ENCODE measurements at regions not wholly inside any gene's neighbourhood (a gene's known extent, or its start where the extent isn't known, plus 50 kb on each side); places are given as distances from the start of the nearest gene placed in this dataset.

DNA sequence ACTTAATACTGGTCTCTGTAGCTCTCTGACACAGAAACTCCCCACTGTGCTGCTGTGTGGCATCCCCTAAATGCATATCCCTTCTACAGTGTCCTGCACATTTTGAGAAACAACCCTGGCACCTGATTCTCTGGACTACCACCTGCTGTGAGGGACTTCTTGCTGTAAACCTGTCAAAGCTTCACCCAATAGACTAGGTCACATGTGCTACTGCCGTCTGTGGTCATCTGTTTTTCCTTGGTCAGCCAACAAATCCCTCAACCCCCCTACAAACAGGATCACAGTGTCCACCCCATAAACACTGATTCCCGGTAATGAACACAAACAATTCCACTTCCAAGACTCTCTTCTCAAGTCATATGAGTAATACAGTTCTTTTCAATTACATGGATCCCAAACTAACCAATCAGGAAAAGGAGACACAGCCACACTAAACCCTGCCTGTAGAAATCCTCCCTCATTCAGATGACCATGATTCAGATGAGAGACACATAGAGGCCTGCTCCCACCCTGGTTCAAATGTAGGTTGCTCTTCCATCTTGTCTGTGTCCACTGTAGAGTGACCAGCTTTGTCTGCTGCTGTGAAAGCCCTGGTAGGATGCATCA is 1157.4 kb downstream of the RPIA start:
- peak; percentile 41 for DNase-seq (ENCODE audit: insufficient read length, low spot score, missing footprints)
- TF ChIP-seq, protein P1, sequence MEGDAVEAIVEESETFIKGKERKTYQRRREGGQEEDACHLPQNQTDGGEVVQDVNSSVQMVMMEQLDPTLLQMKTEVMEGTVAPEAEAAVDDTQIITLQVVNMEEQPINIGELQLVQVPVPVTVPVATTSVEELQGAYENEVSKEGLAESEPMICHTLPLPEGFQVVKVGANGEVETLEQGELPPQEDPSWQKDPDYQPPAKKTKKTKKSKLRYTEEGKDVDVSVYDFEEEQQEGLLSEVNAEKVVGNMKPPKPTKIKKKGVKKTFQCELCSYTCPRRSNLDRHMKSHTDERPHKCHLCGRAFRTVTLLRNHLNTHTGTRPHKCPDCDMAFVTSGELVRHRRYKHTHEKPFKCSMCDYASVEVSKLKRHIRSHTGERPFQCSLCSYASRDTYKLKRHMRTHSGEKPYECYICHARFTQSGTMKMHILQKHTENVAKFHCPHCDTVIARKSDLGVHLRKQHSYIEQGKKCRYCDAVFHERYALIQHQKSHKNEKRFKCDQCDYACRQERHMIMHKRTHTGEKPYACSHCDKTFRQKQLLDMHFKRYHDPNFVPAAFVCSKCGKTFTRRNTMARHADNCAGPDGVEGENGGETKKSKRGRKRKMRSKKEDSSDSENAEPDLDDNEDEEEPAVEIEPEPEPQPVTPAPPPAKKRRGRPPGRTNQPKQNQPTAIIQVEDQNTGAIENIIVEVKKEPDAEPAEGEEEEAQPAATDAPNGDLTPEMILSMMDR (IDR thresholded peaks at IDR 0.05; ENCODE audit: extremely low read depth, low read depth, low read length), result no peak
- H3K4me3 ChIP-seq (ENCODE audit: insufficient read depth, low read length), result no peak overlapping the region
- H3K4me2 ChIP-seq (ENCODE audit: insufficient read depth, low read length), result no peak overlapping the region
- no peak overlapping the region for H3K27ac ChIP-seq (ENCODE audit: low read depth, low read length)
- H3K27me3 ChIP-seq (ENCODE audit: insufficient read depth, low read length), result peaks cover 6% of the 10 kb centered on the region
- no peaks in the 10 kb centered on the region for H3K4me1 ChIP-seq (ENCODE audit: insufficient read depth, low read length)
- H3K9me3 ChIP-seq (ENCODE audit: low read depth, low read length), result peaks cover 3% of the 10 kb centered on the region
- H3K79me2 ChIP-seq (ENCODE audit: insufficient read depth, low read length), result no peaks in the 10 kb centered on the region
- H2AFZ ChIP-seq (ENCODE audit: low read length), result no peak overlapping the region
- no peaks in the 10 kb centered on the region for H4K20me1 ChIP-seq (ENCODE audit: insufficient read depth, low read length)
- no peaks in the 10 kb centered on the region for H3K36me3 ChIP-seq (ENCODE audit: insufficient read depth, low read length)

DNA sequence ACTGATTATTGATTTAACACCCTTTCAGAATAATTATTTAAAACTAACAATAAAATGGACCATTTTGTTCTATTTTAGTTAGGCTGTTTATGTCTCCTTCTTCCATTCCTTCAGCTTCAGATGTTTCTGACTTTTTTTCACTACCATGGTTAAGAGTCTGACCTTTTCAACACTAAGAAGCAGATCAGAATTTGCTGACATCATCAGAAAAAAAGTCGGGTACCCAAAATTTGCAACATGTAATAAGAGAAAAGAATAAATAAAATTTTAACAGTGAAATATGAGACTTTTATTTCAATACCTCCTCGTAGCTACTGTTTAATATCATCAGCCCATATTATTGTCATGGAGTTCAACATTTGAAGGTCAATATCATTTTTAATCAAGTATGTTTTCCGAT is 1158.3 kb downstream of the RPIA start:
- Histone ChIP-seq H3K9me3 (ENCODE audit: low read depth, low read length) (no peaks in the 10 kb centered on the region), H3K36me3 (ENCODE audit: insufficient read depth, low read length) (no peaks in the 10 kb centered on the region), H3K27me3 (ENCODE audit: insufficient read depth, low read length) (peaks cover 6% of the 10 kb centered on the region), H3K4me3 (ENCODE audit: insufficient read depth, low read length) (no peak overlapping the region), H3K4me2 (ENCODE audit: insufficient read depth, low read length) (no peak overlapping the region), H3K27ac (ENCODE audit: low read depth, low read length) (no peak overlapping the region), H3K4me1 (ENCODE audit: insufficient read depth, low read length) (no peaks in the 10 kb centered on the region), H2AFZ (ENCODE audit: low read length) (no peak overlapping the region), H3K79me2 (ENCODE audit: insufficient read depth, low read length) (no peaks in the 10 kb centered on the region), H4K20me1 (ENCODE audit: insufficient read depth, low read length) (no peaks in the 10 kb centered on the region)
- DNase-seq (ENCODE audit: insufficient read length, low spot score, missing footprints), result no peak
- TF ChIP-seq, protein P1 (IDR thresholded peaks at IDR 0.05; ENCODE audit: extremely low read depth, low read depth, low read length), result no peak

DNA sequence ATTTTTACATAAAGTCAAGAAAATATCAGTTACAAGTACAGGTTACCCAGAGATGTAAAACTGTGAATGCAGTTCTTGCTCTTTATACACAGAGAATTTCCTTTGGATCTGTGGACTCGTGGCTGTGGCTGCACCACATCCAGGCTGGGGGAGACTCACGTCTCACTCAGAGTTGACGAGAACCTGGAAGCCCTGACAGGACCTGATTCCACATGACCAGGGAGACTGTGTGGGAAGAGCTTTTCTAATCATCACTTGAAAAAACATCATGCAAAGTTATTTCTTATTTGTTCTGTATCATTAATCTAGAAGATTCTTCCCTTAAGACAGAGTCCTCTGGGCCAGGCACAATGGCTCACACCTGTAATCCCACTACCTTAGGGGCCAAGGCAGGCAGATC is 1159.0 kb downstream of the RPIA start:
- H3K9me3 ChIP-seq (ENCODE audit: low read depth, low read length), result no peaks in the 10 kb centered on the region
- H4K20me1 ChIP-seq (ENCODE audit: insufficient read depth, low read length), result no peaks in the 10 kb centered on the region
- no peaks in the 10 kb centered on the region for H3K4me1 ChIP-seq (ENCODE audit: insufficient read depth, low read length)
- TF ChIP-seq, protein P1 (IDR thresholded peaks at IDR 0.05; ENCODE audit: extremely low read depth, low read depth, low read length), result no peak
- H3K27me3 ChIP-seq (ENCODE audit: insufficient read depth, low read length), result peaks cover 6% of the 10 kb centered on the region
- DNase-seq (ENCODE audit: insufficient read length, low spot score, missing footprints), result peak; percentile 30
- no peaks in the 10 kb centered on the region for H3K36me3 ChIP-seq (ENCODE audit: insufficient read depth, low read length)
- H2AFZ ChIP-seq (ENCODE audit: low read length), result no peak overlapping the region
- no peak overlapping the region for H3K27ac ChIP-seq (ENCODE audit: low read depth, low read length)
- no peak overlapping the region for H3K4me2 ChIP-seq (ENCODE audit: insufficient read depth, low read length)
- no peaks in the 10 kb centered on the region for H3K79me2 ChIP-seq (ENCODE audit: insufficient read depth, low read length)
- H3K4me3 ChIP-seq (ENCODE audit: insufficient read depth, low read length), result no peak overlapping the region

DNA sequence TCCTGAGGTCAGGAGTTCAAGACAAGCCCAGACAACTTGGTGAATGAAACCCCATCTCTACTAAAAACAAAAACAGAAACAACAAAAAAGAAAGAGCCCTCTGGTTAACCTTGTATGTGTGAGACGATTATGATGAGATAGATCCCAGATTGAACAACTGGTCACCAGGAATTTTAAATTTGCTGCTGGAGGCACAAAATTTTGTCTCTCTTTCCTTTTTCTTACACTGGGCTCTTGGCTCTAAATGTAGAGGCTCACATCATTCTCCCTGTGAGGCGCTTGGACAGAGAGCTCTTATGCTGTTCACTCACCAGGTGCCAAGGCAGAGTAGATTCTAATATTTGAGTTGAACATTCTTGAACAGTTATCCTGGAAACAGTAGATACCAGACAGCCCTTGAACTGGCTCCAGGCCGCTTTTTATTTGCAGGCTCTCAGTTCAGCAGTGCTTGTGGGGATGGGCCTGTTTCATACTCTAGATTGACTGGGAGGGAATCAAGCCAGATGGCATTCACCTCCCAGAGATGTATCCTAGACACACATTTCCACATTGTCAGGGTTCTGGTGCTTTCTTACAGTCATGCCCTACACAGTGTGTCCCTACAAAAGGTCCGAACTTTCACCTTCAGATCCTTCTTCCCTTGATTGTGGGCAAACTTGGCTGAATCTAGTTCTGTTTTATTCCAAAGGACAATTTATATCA is 1159.6 kb downstream of the RPIA start:
- TF ChIP-seq, protein P1 (IDR thresholded peaks at IDR 0.05; ENCODE audit: extremely low read depth, low read depth, low read length), result no peak
- Histone ChIP-seq H3K4me1 (ENCODE audit: insufficient read depth, low read length) (no peaks in the 10 kb centered on the region), H3K79me2 (ENCODE audit: insufficient read depth, low read length) (no peaks in the 10 kb centered on the region), H3K4me3 (ENCODE audit: insufficient read depth, low read length) (no peak overlapping the region), H4K20me1 (ENCODE audit: insufficient read depth, low read length) (no peaks in the 10 kb centered on the region), H3K4me2 (ENCODE audit: insufficient read depth, low read length) (no peak overlapping the region), H3K9me3 (ENCODE audit: low read depth, low read length) (no peaks in the 10 kb centered on the region), H2AFZ (ENCODE audit: low read length) (no peak overlapping the region), H3K27ac (ENCODE audit: low read depth, low read length) (no peak overlapping the region), H3K27me3 (ENCODE audit: insufficient read depth, low read length) (peaks cover 6% of the 10 kb centered on the region), H3K36me3 (ENCODE audit: insufficient read depth, low read length) (no peaks in the 10 kb centered on the region)
- no peak for DNase-seq (ENCODE audit: insufficient read length, low spot score, missing footprints)

Measured in osteoblast (primary cell).